ENCODE measurements at regions not wholly inside any gene's neighbourhood (a gene's known extent, or its start where the extent isn't known, plus 50 kb on each side); places are given as distances from the start of the nearest gene placed in this dataset.

DNA sequence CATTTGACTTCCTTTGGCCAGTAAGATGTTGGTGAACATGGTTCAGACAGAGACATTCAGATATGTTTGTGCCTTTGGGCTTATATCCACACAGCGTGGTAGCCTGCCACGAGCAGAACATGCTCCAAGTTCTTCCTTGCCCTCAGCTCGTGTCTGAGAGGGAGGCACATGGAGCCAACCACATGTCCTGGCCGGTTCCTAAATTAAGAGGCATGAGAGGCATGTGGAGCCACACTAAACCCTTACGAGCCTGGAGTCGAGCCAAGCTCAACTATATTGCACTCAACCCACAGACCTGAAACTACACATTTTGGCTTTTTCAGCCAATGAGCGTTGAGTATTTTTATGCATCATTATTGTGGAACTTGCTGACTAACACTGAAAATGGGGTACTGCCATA is 133.7 kb upstream of the KCNK1 start:
- TF ChIP-seq POLR2A (IDR thresholded peaks at IDR 0.05) = no peak
- TF ChIP-seq, protein P1, sequence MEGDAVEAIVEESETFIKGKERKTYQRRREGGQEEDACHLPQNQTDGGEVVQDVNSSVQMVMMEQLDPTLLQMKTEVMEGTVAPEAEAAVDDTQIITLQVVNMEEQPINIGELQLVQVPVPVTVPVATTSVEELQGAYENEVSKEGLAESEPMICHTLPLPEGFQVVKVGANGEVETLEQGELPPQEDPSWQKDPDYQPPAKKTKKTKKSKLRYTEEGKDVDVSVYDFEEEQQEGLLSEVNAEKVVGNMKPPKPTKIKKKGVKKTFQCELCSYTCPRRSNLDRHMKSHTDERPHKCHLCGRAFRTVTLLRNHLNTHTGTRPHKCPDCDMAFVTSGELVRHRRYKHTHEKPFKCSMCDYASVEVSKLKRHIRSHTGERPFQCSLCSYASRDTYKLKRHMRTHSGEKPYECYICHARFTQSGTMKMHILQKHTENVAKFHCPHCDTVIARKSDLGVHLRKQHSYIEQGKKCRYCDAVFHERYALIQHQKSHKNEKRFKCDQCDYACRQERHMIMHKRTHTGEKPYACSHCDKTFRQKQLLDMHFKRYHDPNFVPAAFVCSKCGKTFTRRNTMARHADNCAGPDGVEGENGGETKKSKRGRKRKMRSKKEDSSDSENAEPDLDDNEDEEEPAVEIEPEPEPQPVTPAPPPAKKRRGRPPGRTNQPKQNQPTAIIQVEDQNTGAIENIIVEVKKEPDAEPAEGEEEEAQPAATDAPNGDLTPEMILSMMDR (IDR thresholded peaks at IDR 0.05) = no peak
- no peak for TF ChIP-seq POLR2AphosphoS5 (IDR thresholded peaks at IDR 0.05)
